ENCODE measurements at regions not wholly inside any gene's neighbourhood (a gene's known extent, or its start where the extent isn't known, plus 50 kb on each side); places are given as distances from the start of the nearest gene placed in this dataset.

GRCh38 chr1:182193908-182194550 lies 132.5 kb upstream of the ZNF648 start:
- no peaks in the 10 kb centered on the region for H3K36me3 ChIP-seq (ENCODE audit: control insufficient read depth in 2 of 2, insufficient read depth in 2 of 2, low read length in 1 of 2)
- no peaks in the 10 kb centered on the region for H3K27me3 ChIP-seq (ENCODE audit: control insufficient read depth in 1 of 2, insufficient read depth in 2 of 2, low read length in 2 of 2)
- H3K27ac ChIP-seq (ENCODE audit: low read depth in 2 of 2, low read length in 1 of 2): no peak overlapping the region
- peaks cover 0 to 2% of the 10 kb centered on the region in 2 donors for H3K4me1 ChIP-seq (ENCODE audit: control insufficient read depth in 2 of 2, insufficient read depth in 2 of 2, low read length in 1 of 2)
- H3K4me3 ChIP-seq (ENCODE audit: low read depth in 1 of 2, low read length in 2 of 2): no peak overlapping the region
- H3K9me3 ChIP-seq (ENCODE audit: control insufficient read depth in 2 of 2, insufficient read depth in 1 of 2, low read depth in 1 of 2, low read length in 1 of 2): peaks cover 0 to 2% of the 10 kb centered on the region in 2 donors
- WGBS, 2 donors: 83 to 86% methylated on average over 4 of the region's 4 CpGs

GRCh38 chr1:182192966-182193365 lies 131.5 kb upstream of the ZNF648 start:
- Histone ChIP-seq H3K27me3 (ENCODE audit: control insufficient read depth in 1 of 2, insufficient read depth in 2 of 2, low read length in 2 of 2) (no peaks in the 10 kb centered on the region), H3K36me3 (ENCODE audit: control insufficient read depth in 2 of 2, insufficient read depth in 2 of 2, low read length in 1 of 2) (no peaks in the 10 kb centered on the region), H3K9me3 (ENCODE audit: control insufficient read depth in 2 of 2, insufficient read depth in 1 of 2, low read depth in 1 of 2, low read length in 1 of 2) (peaks cover 0 to 2% of the 10 kb centered on the region in 2 donors), H3K4me1 (ENCODE audit: control insufficient read depth in 2 of 2, insufficient read depth in 2 of 2, low read length in 1 of 2) (peaks cover 0 to 2% of the 10 kb centered on the region in 2 donors), H3K27ac (ENCODE audit: low read depth in 2 of 2, low read length in 1 of 2) (no peak overlapping the region), H3K4me3 (ENCODE audit: low read depth in 1 of 2, low read length in 2 of 2) (no peak overlapping the region)
- WGBS, 2 donors: 93% methylated on average over 4 of the region's 4 CpGs

- peaks cover 0 to 2% of the 10 kb centered on the region in 2 donors for H3K9me3 ChIP-seq (ENCODE audit: control insufficient read depth in 2 of 2, insufficient read depth in 1 of 2, low read depth in 1 of 2, low read length in 1 of 2)
- H3K27ac ChIP-seq (ENCODE audit: low read depth in 2 of 2, low read length in 1 of 2): no peak overlapping the region
- H3K4me3 ChIP-seq (ENCODE audit: low read depth in 1 of 2, low read length in 2 of 2): no peak overlapping the region
- H3K36me3 ChIP-seq (ENCODE audit: control insufficient read depth in 2 of 2, insufficient read depth in 2 of 2, low read length in 1 of 2): no peaks in the 10 kb centered on the region
- no peaks in the 10 kb centered on the region for H3K27me3 ChIP-seq (ENCODE audit: control insufficient read depth in 1 of 2, insufficient read depth in 2 of 2, low read length in 2 of 2)
- H3K4me1 ChIP-seq (ENCODE audit: control insufficient read depth in 2 of 2, insufficient read depth in 2 of 2, low read length in 1 of 2): peaks cover 0 to 2% of the 10 kb centered on the region in 2 donors
- 81% methylated on average over 3 of the region's 3 CpGs for WGBS, 2 donors
Observed at GRCh38 chr1:182192215-182192614, 130.7 kb upstream of the ZNF648 start.

- H3K36me3 ChIP-seq (ENCODE audit: control insufficient read depth in 2 of 2, insufficient read depth in 2 of 2, low read length in 1 of 2): no peaks in the 10 kb centered on the region
- H3K4me3 ChIP-seq (ENCODE audit: low read depth in 1 of 2, low read length in 2 of 2): no peak overlapping the region
- H3K27me3 ChIP-seq (ENCODE audit: control insufficient read depth in 1 of 2, insufficient read depth in 2 of 2, low read length in 2 of 2): no peaks in the 10 kb centered on the region
- H3K4me1 ChIP-seq (ENCODE audit: control insufficient read depth in 2 of 2, insufficient read depth in 2 of 2, low read length in 1 of 2): peaks cover 2 to 3% of the 10 kb centered on the region in 2 donors
- 64 to 84% methylated on average over 2 of the region's 2 CpGs for WGBS, 2 donors
- no peak overlapping the region for H3K27ac ChIP-seq (ENCODE audit: low read depth in 2 of 2, low read length in 1 of 2)
- peaks cover 0 to 2% of the 10 kb centered on the region in 2 donors for H3K9me3 ChIP-seq (ENCODE audit: control insufficient read depth in 2 of 2, insufficient read depth in 1 of 2, low read depth in 1 of 2, low read length in 1 of 2)
Observed at GRCh38 chr1:182191381-182192115, 130.0 kb upstream of the ZNF648 start.

GRCh38 chr1:182189535-182190066 lies 128.1 kb upstream of the ZNF648 start:
- 61 to 73% methylated on average over 3 of the region's 3 CpGs for WGBS, 2 donors
- no peaks in the 10 kb centered on the region for H3K27me3 ChIP-seq (ENCODE audit: control insufficient read depth in 1 of 2, insufficient read depth in 2 of 2, low read length in 2 of 2)

GRCh38 chr1:182186757-182187146 lies 125.2 kb upstream of the ZNF648 start:
- no peaks in the 10 kb centered on the region for H3K27me3 ChIP-seq (ENCODE audit: control insufficient read depth in 1 of 2, insufficient read depth in 2 of 2, low read length in 2 of 2)
- H3K36me3 ChIP-seq (ENCODE audit: control insufficient read depth in 2 of 2, insufficient read depth in 2 of 2, low read length in 1 of 2): no peaks in the 10 kb centered on the region
- H3K4me3 ChIP-seq (ENCODE audit: low read depth in 1 of 2, low read length in 2 of 2): no peak overlapping the region
- H3K9me3 ChIP-seq (ENCODE audit: control insufficient read depth in 2 of 2, insufficient read depth in 1 of 2, low read depth in 1 of 2, low read length in 1 of 2): peaks cover 0 to 1% of the 10 kb centered on the region in 2 donors
- H3K27ac ChIP-seq (ENCODE audit: low read depth in 2 of 2, low read length in 1 of 2): no peak overlapping the region
- 65 to 83% methylated on average over 3 of the region's 3 CpGs for WGBS, 2 donors
- peaks cover 3 to 7% of the 10 kb centered on the region in 2 donors for H3K4me1 ChIP-seq (ENCODE audit: control insufficient read depth in 2 of 2, insufficient read depth in 2 of 2, low read length in 1 of 2)

More at GRCh38 chr1:182189535-182190066, 128.1 kb upstream of the ZNF648 start:
- Histone ChIP-seq H3K4me1 (ENCODE audit: control insufficient read depth in 2 of 2, insufficient read depth in 2 of 2, low read length in 1 of 2) (peaks cover 3% of the 10 kb centered on the region in 2 donors), H3K36me3 (ENCODE audit: control insufficient read depth in 2 of 2, insufficient read depth in 2 of 2, low read length in 1 of 2) (no peaks in the 10 kb centered on the region), H3K9me3 (ENCODE audit: control insufficient read depth in 2 of 2, insufficient read depth in 1 of 2, low read depth in 1 of 2, low read length in 1 of 2) (peaks cover 0 to 2% of the 10 kb centered on the region in 2 donors), H3K4me3 (ENCODE audit: low read depth in 1 of 2, low read length in 2 of 2) (no peak overlapping the region), H3K27ac (ENCODE audit: low read depth in 2 of 2, low read length in 1 of 2) (no peak overlapping the region)

GRCh38 chr1:182185842-182186756 lies 124.6 kb upstream of the ZNF648 start:
- H3K36me3 ChIP-seq (ENCODE audit: control insufficient read depth in 2 of 2, insufficient read depth in 2 of 2, low read length in 1 of 2): no peaks in the 10 kb centered on the region
- H3K9me3 ChIP-seq (ENCODE audit: control insufficient read depth in 2 of 2, insufficient read depth in 1 of 2, low read depth in 1 of 2, low read length in 1 of 2): no peaks in the 10 kb centered on the region
- H3K4me1 ChIP-seq (ENCODE audit: control insufficient read depth in 2 of 2, insufficient read depth in 2 of 2, low read length in 1 of 2): peaks cover 3 to 10% of the 10 kb centered on the region in 2 donors
- H3K4me3 ChIP-seq (ENCODE audit: low read depth in 1 of 2, low read length in 2 of 2): no peak overlapping the region
- WGBS, 2 donors: 36 to 53% methylated on average over 2 of the region's 2 CpGs
- no peaks in the 10 kb centered on the region for H3K27me3 ChIP-seq (ENCODE audit: control insufficient read depth in 1 of 2, insufficient read depth in 2 of 2, low read length in 2 of 2)
- H3K27ac ChIP-seq (ENCODE audit: low read depth in 2 of 2, low read length in 1 of 2): peak overlapping the region in 1 of 2 donors; percentile 59

- Histone ChIP-seq H3K4me1 (ENCODE audit: control insufficient read depth in 2 of 2, insufficient read depth in 2 of 2, low read length in 1 of 2) (peaks cover 3 to 10% of the 10 kb centered on the region in 2 donors), H3K36me3 (ENCODE audit: control insufficient read depth in 2 of 2, insufficient read depth in 2 of 2, low read length in 1 of 2) (no peaks in the 10 kb centered on the region), H3K27me3 (ENCODE audit: control insufficient read depth in 1 of 2, insufficient read depth in 2 of 2, low read length in 2 of 2) (no peaks in the 10 kb centered on the region), H3K4me3 (ENCODE audit: low read depth in 1 of 2, low read length in 2 of 2) (no peak overlapping the region), H3K9me3 (ENCODE audit: control insufficient read depth in 2 of 2, insufficient read depth in 1 of 2, low read depth in 1 of 2, low read length in 1 of 2) (no peaks in the 10 kb centered on the region), H3K27ac (ENCODE audit: low read depth in 2 of 2, low read length in 1 of 2) (no peak overlapping the region)
- WGBS, 2 donors: 86% methylated on average over 2 of the region's 2 CpGs
Observed at GRCh38 chr1:182185136-182185535, 123.6 kb upstream of the ZNF648 start.

GRCh38 chr1:182183606-182184005 lies 122.1 kb upstream of the ZNF648 start:
- 44 to 52% methylated on average over 3 of the region's 3 CpGs for WGBS, 2 donors
- H3K27ac ChIP-seq (ENCODE audit: low read depth in 2 of 2, low read length in 1 of 2): no peak overlapping the region
- no peaks in the 10 kb centered on the region for H3K9me3 ChIP-seq (ENCODE audit: control insufficient read depth in 2 of 2, insufficient read depth in 1 of 2, low read depth in 1 of 2, low read length in 1 of 2)

More at GRCh38 chr1:182183606-182184005, 122.1 kb upstream of the ZNF648 start:
- Histone ChIP-seq H3K4me1 (ENCODE audit: control insufficient read depth in 2 of 2, insufficient read depth in 2 of 2, low read length in 1 of 2) (peaks cover 3 to 10% of the 10 kb centered on the region in 2 donors), H3K4me3 (ENCODE audit: low read depth in 1 of 2, low read length in 2 of 2) (no peak overlapping the region), H3K27me3 (ENCODE audit: control insufficient read depth in 1 of 2, insufficient read depth in 2 of 2, low read length in 2 of 2) (no peaks in the 10 kb centered on the region), H3K36me3 (ENCODE audit: control insufficient read depth in 2 of 2, insufficient read depth in 2 of 2, low read length in 1 of 2) (no peaks in the 10 kb centered on the region)

Data from esophagus (tissue), 2 donors.